NAMALWA (cell line): ENCODE measurements at regions not wholly inside any gene's neighbourhood (a gene's known extent, or its start where the extent isn't known, plus 50 kb on each side); places are given as distances from the start of the nearest gene placed in this dataset.

ENCODE experiments used
- DNase-seq: peaks from one replicate; pipeline ENCODE4 v3.0.0-alpha.2; 2015; ENCODE audit warnings: low spot score

- DNase-seq = no peak
Measured at GRCh38 chr5:152337484-152337883, 67.6 kb downstream of the NMUR2 start.

- no peak for DNase-seq
Measured at GRCh38 chr5:152335461-152335860, 69.6 kb downstream of the NMUR2 start.

GRCh38 chr5:152332716-152333460 lies 72.2 kb downstream of the NMUR2 start:
- DNase-seq = no peak

GRCh38 chr5:152331718-152332117 lies 73.4 kb downstream of the NMUR2 start:
- DNase-seq = no peak

- DNase-seq = no peak
Measured at GRCh38 chr5:152331006-152331405, 74.1 kb downstream of the NMUR2 start.

GRCh38 chr5:152329761-152330283 lies 75.3 kb downstream of the NMUR2 start:
- no peak for DNase-seq

GRCh38 chr5:152329207-152329606 lies 75.9 kb downstream of the NMUR2 start:
- DNase-seq = no peak

- DNase-seq = no peak
Measured at GRCh38 chr5:152315942-152316341, 89.1 kb downstream of the NMUR2 start.

GRCh38 chr5:152314196-152314829 lies 90.8 kb downstream of the NMUR2 start:
- no peak for DNase-seq

GRCh38 chr5:152309926-152310450 lies 95.1 kb downstream of the NMUR2 start:
- no peak for DNase-seq

GRCh38 chr5:152306386-152306785 lies 98.7 kb downstream of the NMUR2 start:
- DNase-seq = no peak

GRCh38 chr5:152305525-152305924 lies 99.6 kb downstream of the NMUR2 start:
- no peak for DNase-seq

- no peak for DNase-seq
Measured at GRCh38 chr5:152303841-152304240, 101.2 kb downstream of the NMUR2 start.

- DNase-seq = no peak
Measured at GRCh38 chr5:152297866-152298265, 107.2 kb downstream of the NMUR2 start.

- no peak for DNase-seq
Measured at GRCh38 chr5:152293189-152293588, 111.9 kb downstream of the NMUR2 start.

GRCh38 chr5:152290181-152290580 lies 114.9 kb downstream of the NMUR2 start:
- no peak for DNase-seq

GRCh38 chr5:152288917-152289595 lies 116.0 kb downstream of the NMUR2 start:
- no peak for DNase-seq

- no peak for DNase-seq
Measured at GRCh38 chr5:152288499-152288898, 116.6 kb downstream of the NMUR2 start.

GRCh38 chr5:152285764-152286163 lies 119.3 kb downstream of the NMUR2 start:
- DNase-seq = no peak

- DNase-seq = no peak
Measured at GRCh38 chr5:152282331-152282730, 122.7 kb downstream of the NMUR2 start.

GRCh38 chr5:152277936-152278335 lies 127.1 kb downstream of the NMUR2 start:
- no peak for DNase-seq

- DNase-seq = no peak
Measured at GRCh38 chr5:152274224-152274623, 130.9 kb downstream of the NMUR2 start.

- DNase-seq = peak; percentile 41
Measured at GRCh38 chr5:152271420-152271819, 133.7 kb downstream of the NMUR2 start.
